Liver (tissue), 8 donors: ENCODE measurements at regions not wholly inside any gene's neighbourhood (a gene's known extent, or its start where the extent isn't known, plus 50 kb on each side); places are given as distances from the start of the nearest gene placed in this dataset.

Experiments used
- DNase-seq: peaks from one replicate; pipeline ENCODE4 v3.0.0-alpha.2; 2017; ENCODE audit warnings: low spot score
- H3K27ac ChIP-seq, 2 donors: one replicate each; pipeline ENCODE4 v1.7.0; 2013; ENCODE audit warnings: inconsistent platforms in 2 of 2, low read length in 2 of 2, control low read depth in 1 of 2, low read depth in 1 of 2, mild to moderate bottlenecking in 1 of 2
- H3K27me3 ChIP-seq, 4 donors: one replicate each; pipeline versions ENCODE4 v1.6.1 to v1.7.0; 2013; ENCODE audit warnings: low read length in 3 of 4, inconsistent platforms in 1 of 4, mild to moderate bottlenecking in 1 of 4, moderate library complexity in 1 of 4; ENCODE audit not compliant: control insufficient read depth in 4 of 4, insufficient read depth in 4 of 4
- H3K36me3 ChIP-seq, 4 donors: one replicate each; pipeline versions ENCODE4 v1.6.1 to v1.7.0; 2013; ENCODE audit warnings: low read length in 3 of 4, mild to moderate bottlenecking in 3 of 4, low read depth in 1 of 4, moderate library complexity in 1 of 4; ENCODE audit not compliant: control insufficient read depth in 4 of 4, insufficient read depth in 3 of 4
- H3K4me1 ChIP-seq, 4 donors: one replicate each; pipeline versions ENCODE4 v1.6.1 to v1.7.0; 2013; ENCODE audit warnings: low read length in 3 of 4, mild to moderate bottlenecking in 3 of 4, moderate library complexity in 1 of 4; ENCODE audit not compliant: control insufficient read depth in 4 of 4, insufficient read depth in 4 of 4
- H3K4me3 ChIP-seq, 3 donors: one replicate each; pipeline versions ENCODE4 v1.6.1 to v1.7.0; 2013; ENCODE audit warnings: low read length in 3 of 3, control low read depth in 1 of 3, low read depth in 1 of 3, mild to moderate bottlenecking in 1 of 3
- H3K9ac ChIP-seq, 2 donors: one replicate each; pipeline ENCODE4 v1.7.0; 2013; ENCODE audit warnings: low read length in 2 of 2, mild to moderate bottlenecking in 2 of 2, moderate library complexity in 2 of 2, control low read depth in 1 of 2, low read depth in 1 of 2
- H3K9me3 ChIP-seq, 4 donors: one replicate each; pipeline versions ENCODE4 v1.6.1 to v1.7.0; 2013; ENCODE audit warnings: low read length in 3 of 4; ENCODE audit not compliant: control insufficient read depth in 4 of 4
- EGR1 ChIP-seq, 2 donors: IDR thresholded peaks; 2 replicates each; pipeline ENCODE4 v1.6.1; 2016 to 2018; ENCODE audit warnings: antibody characterized with exemption in 2 of 2, low read depth in 2 of 2
- FOXA1 ChIP-seq: IDR thresholded peaks from 2 replicates; pipeline ENCODE4 v1.6.1; 2016; ENCODE audit warnings: antibody characterized with exemption
- FOXA2 ChIP-seq: IDR thresholded peaks from 2 replicates; pipeline ENCODE4 v1.6.1; 2016; ENCODE audit warnings: antibody characterized with exemption
- GABPA ChIP-seq, 2 donors: IDR thresholded peaks in 1 of 2; conservative IDR thresholded peaks in 1 of 2; 2 replicates each; pipeline ENCODE4 v1.6.1; 2016; ENCODE audit warnings: antibody characterized with exemption in 2 of 2, mild to moderate bottlenecking in 1 of 2, moderate library complexity in 1 of 2
- HNF4A ChIP-seq, 2 donors: conservative IDR thresholded peaks; 2 replicates each; pipeline ENCODE4 v1.6.1; 2016; ENCODE audit warnings: antibody characterized with exemption in 2 of 2, mild to moderate bottlenecking in 2 of 2
- HNF4G ChIP-seq: IDR thresholded peaks from 2 replicates; pipeline ENCODE4 v1.6.1; 2016; ENCODE audit warnings: antibody characterized with exemption
- JUND ChIP-seq, 2 donors: IDR thresholded peaks; 2 replicates each; pipeline ENCODE4 v1.6.1; 2016; ENCODE audit warnings: antibody characterized with exemption in 2 of 2
- NR2F2 ChIP-seq: IDR thresholded peaks from 2 replicates; pipeline ENCODE4 v1.6.1; 2016; ENCODE audit warnings: antibody characterized with exemption
- RAD21 ChIP-seq, 2 donors: IDR thresholded peaks; 2 replicates each; pipeline ENCODE4 v1.6.1; 2016; ENCODE audit warnings: antibody characterized with exemption in 2 of 2, mild to moderate bottlenecking in 2 of 2
- RXRA ChIP-seq, 2 donors: IDR thresholded peaks; 2 replicates each; pipeline ENCODE4 v1.6.1; 2017 to 2018; ENCODE audit warnings: antibody characterized with exemption in 2 of 2, mild to moderate bottlenecking in 1 of 2
- SP1 ChIP-seq: IDR thresholded peaks from 2 replicates; pipeline ENCODE4 v1.6.1; 2018; ENCODE audit warnings: antibody characterized with exemption, mild to moderate bottlenecking
- TAF1 ChIP-seq: conservative IDR thresholded peaks from 2 replicates; pipeline ENCODE4 v1.6.1; 2016; ENCODE audit warnings: antibody characterized with exemption, mild to moderate bottlenecking
- YY1 ChIP-seq: IDR thresholded peaks from 2 replicates; pipeline ENCODE4 v1.6.1; 2016; ENCODE audit warnings: antibody characterized with exemption, mild to moderate bottlenecking
- WGBS: extraction: QIAGEN DNeasy Blood & Tissue Kit; methylation state at CpG from one replicate; pipeline ENCODE4 v1.1.7; 2013; 5-methylcytosine and 5-hydroxymethylcytosine counted together
- TF ChIP-seq, protein P1 (sequence below): IDR thresholded peaks from 2 replicates; pipeline ENCODE4 v1.6.1; 2016; ENCODE audit warnings: antibody characterized with exemption, mild to moderate bottlenecking
- TF ChIP-seq, protein P2 (sequence below): IDR thresholded peaks from 2 replicates; pipeline ENCODE4 v1.6.1; 2016; ENCODE audit warnings: antibody characterized with exemption
- TF ChIP-seq, protein P3 (sequence below): IDR thresholded peaks from 2 replicates; pipeline ENCODE4 v1.6.1; 2016; ENCODE audit warnings: antibody characterized with exemption
- TF ChIP-seq, protein P4 (sequence below): IDR thresholded peaks from 2 replicates; pipeline ENCODE4 v1.6.1; 2016; ENCODE audit warnings: antibody characterized with exemption
- TF ChIP-seq, protein P5 (sequence below): fragments of 150-350 bp; IDR thresholded peaks from 2 replicates; pipeline ENCODE4 v1.5.1; 2017; ENCODE audit warnings: improper control_type of control experiment, low read depth, low read length; ENCODE audit not compliant: missing input control
- donor health status: healthy.
- donor health status: healthy.
- donor health status: healthy.
- donor health status: healthy.
- donor health status: healthy.

DNA sequence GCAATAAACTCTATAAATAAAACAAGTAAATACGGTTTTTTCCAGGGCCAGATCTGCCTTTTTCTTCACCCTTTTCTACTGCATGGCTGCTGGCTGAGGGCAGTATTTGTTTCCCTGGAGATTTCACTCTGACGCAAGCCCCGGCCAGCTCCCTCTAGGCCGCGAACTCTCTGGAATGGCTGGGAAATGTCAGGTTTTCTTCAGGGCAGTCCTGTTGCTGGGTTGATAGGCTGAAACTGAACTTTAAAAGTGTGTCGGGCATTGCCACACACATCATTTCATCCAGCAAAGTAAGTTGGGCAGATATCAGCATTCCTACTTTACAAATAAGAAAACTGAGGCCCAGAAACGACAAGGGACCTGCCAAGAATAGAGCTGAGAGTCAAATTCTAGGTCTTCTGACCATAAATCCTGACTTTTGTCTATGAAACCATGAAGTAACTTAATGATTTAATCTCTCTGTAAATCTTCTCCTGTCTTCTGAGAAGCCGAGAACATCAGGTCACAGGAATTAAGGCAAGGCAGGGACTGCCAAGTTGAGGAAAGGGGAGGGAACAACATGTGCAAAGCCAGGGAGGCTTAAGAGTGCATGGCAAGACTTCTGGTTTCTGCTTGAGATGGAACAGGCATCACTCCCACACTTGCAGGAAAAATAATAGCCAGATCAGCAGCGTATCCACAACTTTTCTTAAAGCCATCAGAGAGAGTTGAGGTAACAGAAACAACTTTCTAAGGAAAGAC is 205.0 kb upstream of the CCDC196 start:
- Histone ChIP-seq H3K9me3 (no peaks in the 10 kb centered on the region), H3K4me3 (no peak overlapping the region), H3K27ac (no peak overlapping the region), H3K27me3 (no peaks in the 10 kb centered on the region), H3K4me1 (no peaks in the 10 kb centered on the region), H3K9ac (no peak overlapping the region), H3K36me3 (no peaks in the 10 kb centered on the region)
- no peak for DNase-seq
- TF ChIP-seq HNF4G, result no peak
- TF ChIP-seq, protein P1, sequence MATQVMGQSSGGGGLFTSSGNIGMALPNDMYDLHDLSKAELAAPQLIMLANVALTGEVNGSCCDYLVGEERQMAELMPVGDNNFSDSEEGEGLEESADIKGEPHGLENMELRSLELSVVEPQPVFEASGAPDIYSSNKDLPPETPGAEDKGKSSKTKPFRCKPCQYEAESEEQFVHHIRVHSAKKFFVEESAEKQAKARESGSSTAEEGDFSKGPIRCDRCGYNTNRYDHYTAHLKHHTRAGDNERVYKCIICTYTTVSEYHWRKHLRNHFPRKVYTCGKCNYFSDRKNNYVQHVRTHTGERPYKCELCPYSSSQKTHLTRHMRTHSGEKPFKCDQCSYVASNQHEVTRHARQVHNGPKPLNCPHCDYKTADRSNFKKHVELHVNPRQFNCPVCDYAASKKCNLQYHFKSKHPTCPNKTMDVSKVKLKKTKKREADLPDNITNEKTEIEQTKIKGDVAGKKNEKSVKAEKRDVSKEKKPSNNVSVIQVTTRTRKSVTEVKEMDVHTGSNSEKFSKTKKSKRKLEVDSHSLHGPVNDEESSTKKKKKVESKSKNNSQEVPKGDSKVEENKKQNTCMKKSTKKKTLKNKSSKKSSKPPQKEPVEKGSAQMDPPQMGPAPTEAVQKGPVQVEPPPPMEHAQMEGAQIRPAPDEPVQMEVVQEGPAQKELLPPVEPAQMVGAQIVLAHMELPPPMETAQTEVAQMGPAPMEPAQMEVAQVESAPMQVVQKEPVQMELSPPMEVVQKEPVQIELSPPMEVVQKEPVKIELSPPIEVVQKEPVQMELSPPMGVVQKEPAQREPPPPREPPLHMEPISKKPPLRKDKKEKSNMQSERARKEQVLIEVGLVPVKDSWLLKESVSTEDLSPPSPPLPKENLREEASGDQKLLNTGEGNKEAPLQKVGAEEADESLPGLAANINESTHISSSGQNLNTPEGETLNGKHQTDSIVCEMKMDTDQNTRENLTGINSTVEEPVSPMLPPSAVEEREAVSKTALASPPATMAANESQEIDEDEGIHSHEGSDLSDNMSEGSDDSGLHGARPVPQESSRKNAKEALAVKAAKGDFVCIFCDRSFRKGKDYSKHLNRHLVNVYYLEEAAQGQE, result no peak
- TF ChIP-seq HNF4A (conservative IDR thresholded peaks at IDR 0.05), result no peak
- no peak for TF ChIP-seq SP1
- TF ChIP-seq FOXA2, result no peak
- 83% methylated on average over 9 of the region's 9 CpGs for WGBS

DNA sequence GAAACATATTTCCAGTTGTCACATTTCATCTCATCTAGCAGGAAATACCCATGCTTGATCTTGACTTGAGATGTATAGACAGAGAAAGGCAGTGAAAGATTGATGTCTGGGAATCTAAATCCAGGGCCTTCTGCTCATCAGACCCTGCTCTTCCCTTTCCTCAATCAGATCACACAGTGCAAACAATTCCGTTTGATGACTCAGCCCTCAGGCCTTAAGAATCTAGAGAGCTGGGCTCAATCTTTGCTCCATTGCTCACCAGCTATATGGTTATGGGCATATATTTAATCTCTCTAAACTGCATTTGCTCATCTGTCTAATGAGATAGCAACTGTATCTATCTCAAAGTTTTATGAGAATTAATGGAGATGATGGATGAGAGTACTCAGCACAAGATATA is 201.8 kb upstream of the CCDC196 start:
- no peak overlapping the region for H3K27ac ChIP-seq

More for the DNA sequence above, 201.8 kb upstream of the CCDC196 start:
- TF ChIP-seq FOXA2, result no peak
- no peak for TF ChIP-seq YY1
- no peak for TF ChIP-seq TAF1
- TF ChIP-seq, protein P1, result no peak
- no peak for TF ChIP-seq GABPA (IDR thresholded peaks at IDR 0.05 in 1 of 2, conservative IDR thresholded peaks at IDR 0.05 in 1 of 2)
- TF ChIP-seq NR2F2, result no peak
- no peak for TF ChIP-seq SP1
- no peak for TF ChIP-seq JUND (IDR thresholded peaks at IDR 0.05)
- no peak for TF ChIP-seq FOXA1
- TF ChIP-seq, protein P2, sequence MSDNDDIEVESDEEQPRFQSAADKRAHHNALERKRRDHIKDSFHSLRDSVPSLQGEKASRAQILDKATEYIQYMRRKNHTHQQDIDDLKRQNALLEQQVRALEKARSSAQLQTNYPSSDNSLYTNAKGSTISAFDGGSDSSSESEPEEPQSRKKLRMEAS, result no peak
- TF ChIP-seq, protein P3, sequence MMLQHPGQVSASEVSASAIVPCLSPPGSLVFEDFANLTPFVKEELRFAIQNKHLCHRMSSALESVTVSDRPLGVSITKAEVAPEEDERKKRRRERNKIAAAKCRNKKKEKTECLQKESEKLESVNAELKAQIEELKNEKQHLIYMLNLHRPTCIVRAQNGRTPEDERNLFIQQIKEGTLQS, result no peak
- TF ChIP-seq RXRA (IDR thresholded peaks at IDR 0.05), result no peak
- TF ChIP-seq EGR1 (IDR thresholded peaks at IDR 0.05; ENCODE audit: low read depth in 2 of 2), result no peak
- TF ChIP-seq, protein P4, sequence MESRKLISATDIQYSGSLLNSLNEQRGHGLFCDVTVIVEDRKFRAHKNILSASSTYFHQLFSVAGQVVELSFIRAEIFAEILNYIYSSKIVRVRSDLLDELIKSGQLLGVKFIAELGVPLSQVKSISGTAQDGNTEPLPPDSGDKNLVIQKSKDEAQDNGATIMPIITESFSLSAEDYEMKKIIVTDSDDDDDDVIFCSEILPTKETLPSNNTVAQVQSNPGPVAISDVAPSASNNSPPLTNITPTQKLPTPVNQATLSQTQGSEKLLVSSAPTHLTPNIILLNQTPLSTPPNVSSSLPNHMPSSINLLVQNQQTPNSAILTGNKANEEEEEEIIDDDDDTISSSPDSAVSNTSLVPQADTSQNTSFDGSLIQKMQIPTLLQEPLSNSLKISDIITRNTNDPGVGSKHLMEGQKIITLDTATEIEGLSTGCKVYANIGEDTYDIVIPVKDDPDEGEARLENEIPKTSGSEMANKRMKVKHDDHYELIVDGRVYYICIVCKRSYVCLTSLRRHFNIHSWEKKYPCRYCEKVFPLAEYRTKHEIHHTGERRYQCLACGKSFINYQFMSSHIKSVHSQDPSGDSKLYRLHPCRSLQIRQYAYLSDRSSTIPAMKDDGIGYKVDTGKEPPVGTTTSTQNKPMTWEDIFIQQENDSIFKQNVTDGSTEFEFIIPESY, result no peak
- no peak for TF ChIP-seq HNF4A (conservative IDR thresholded peaks at IDR 0.05)
- TF ChIP-seq RAD21 (IDR thresholded peaks at IDR 0.05), result no peak
- TF ChIP-seq HNF4G, result no peak
- TF ChIP-seq, protein P5, sequence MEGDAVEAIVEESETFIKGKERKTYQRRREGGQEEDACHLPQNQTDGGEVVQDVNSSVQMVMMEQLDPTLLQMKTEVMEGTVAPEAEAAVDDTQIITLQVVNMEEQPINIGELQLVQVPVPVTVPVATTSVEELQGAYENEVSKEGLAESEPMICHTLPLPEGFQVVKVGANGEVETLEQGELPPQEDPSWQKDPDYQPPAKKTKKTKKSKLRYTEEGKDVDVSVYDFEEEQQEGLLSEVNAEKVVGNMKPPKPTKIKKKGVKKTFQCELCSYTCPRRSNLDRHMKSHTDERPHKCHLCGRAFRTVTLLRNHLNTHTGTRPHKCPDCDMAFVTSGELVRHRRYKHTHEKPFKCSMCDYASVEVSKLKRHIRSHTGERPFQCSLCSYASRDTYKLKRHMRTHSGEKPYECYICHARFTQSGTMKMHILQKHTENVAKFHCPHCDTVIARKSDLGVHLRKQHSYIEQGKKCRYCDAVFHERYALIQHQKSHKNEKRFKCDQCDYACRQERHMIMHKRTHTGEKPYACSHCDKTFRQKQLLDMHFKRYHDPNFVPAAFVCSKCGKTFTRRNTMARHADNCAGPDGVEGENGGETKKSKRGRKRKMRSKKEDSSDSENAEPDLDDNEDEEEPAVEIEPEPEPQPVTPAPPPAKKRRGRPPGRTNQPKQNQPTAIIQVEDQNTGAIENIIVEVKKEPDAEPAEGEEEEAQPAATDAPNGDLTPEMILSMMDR, result no peak
- no peaks in the 10 kb centered on the region for H3K36me3 ChIP-seq
- H3K27me3 ChIP-seq, result no peaks in the 10 kb centered on the region
- 59% methylated on average over 1 of the region's 1 CpG for WGBS
- H3K9me3 ChIP-seq, result no peaks in the 10 kb centered on the region
- H3K9ac ChIP-seq, result no peak overlapping the region
- DNase-seq, result no peak
- no peaks in the 10 kb centered on the region for H3K4me1 ChIP-seq
- no peak overlapping the region for H3K4me3 ChIP-seq
